NCI-H82 treated with DMSO at 0.1 percent for 48 hours (cell line): ENCODE measurements at regions not wholly inside any gene's neighbourhood (a gene's known extent, or its start where the extent isn't known, plus 50 kb on each side); places are given as distances from the start of the nearest gene placed in this dataset.

ENCODE experiments used
- DNase-seq: peaks from one replicate; lab custom pipeline; 2025; ENCODE audit not compliant: unreplicated experiment; lab: John Stamatoyannopoulos, UW

DNA sequence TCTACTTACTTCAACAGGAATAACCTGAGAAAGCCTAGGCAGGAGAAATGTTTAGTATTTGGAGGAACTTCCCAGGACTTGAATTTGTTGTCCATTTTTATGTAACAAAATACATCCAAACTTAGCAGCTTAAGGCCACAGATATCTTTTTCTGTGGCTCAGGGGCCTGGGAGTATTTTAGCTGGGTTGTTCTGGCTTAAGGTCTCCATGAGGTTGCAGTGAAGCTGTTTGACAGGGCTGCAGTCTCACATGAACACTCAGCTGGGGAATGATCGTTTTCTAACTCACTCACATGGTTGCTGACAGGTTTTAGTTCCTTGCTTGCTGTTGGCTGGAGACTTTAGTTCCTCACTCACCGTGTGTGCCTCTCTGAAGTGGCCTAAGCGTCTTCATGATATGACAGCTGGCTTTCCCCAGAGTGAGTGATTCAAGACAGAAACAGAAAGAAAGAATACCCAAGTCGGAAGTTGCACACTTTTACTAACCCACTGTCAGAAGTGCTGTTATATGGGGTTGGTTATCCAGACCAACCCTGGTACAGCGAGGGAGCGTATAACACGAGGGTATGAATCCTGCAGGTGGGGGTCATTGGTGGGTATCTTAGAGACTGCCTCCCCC lies 229.7 kb upstream of the TBL1XR1 start:
- no peak for DNase-seq

DNA sequence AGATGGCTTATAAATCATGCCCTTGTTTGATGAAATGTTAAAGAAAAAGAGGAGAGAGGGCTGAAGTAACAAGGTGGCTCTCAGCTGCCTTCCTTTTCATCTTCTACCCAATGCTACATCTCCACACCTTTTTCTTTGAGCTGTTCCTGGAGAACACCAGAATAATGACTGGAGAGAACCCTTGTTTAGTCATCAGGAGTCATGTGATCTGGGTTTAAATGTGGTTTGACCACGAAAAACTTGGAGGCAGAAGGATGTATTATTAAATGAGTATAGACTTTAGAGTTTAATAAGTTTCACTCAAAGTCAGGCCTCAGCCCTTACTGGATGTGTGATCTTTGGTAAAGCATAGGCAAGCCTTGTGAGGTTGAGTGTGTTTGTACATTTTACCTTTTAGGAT lies 230.3 kb upstream of the TBL1XR1 start:
- no peak for DNase-seq

DNA sequence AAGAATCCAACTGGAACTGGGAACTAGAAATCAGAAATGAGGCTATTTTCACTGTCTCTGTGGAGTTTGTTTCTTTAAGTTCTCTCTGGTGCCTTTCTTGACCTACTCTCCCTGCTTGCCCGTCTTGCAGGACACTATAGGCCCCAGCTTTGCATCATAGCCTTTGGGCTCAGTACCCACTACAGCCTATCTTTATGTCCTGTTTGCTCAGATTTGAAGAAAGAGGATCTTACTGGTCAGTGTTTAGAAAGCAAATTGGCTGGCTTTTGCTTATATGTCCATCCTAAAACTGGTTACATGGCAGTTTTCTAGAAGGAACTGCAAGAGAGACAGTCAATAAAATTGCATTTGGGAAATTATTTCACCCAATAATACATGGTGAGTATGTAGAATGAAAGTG lies 231.8 kb upstream of the TBL1XR1 start:
- DNase-seq: no peak

DNA sequence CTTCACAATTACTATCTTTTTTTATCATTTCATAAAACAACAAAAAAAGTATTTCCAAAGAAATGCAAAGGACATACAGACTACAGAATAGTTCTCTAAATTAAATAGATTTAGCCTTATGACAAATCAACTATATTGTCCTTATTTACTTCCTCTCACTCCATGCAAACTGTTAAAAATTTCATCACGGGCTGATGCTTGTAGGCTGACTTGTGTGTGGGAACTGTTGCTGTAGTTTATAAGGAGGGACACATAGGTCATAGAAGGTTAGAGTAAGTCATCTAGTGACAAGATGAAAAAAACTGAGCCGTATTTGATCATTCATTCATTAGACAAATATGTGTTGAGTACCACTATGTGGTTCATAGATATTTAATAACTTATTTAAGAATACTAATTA lies 232.5 kb upstream of the TBL1XR1 start:
- DNase-seq: no peak

DNA sequence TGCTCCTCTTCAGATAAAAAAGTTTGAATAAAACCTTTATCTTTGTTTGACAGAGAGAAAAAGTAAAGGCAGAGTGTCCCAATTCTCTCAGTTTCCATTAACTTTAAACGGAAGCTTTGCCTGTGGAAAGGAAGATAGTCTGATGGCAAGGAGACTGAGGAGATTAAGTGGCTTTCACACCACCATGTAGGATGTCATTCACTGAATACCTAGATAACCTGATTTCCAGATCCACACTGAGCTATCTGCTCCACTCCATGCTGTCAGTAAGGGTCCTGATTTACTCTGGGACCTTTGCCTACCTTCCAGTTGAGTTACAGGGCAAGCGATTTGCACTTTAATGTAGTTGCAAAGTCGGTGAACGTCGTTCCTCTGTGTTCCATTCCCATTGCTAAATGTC lies 233.4 kb upstream of the TBL1XR1 start:
- no peak for DNase-seq

DNA sequence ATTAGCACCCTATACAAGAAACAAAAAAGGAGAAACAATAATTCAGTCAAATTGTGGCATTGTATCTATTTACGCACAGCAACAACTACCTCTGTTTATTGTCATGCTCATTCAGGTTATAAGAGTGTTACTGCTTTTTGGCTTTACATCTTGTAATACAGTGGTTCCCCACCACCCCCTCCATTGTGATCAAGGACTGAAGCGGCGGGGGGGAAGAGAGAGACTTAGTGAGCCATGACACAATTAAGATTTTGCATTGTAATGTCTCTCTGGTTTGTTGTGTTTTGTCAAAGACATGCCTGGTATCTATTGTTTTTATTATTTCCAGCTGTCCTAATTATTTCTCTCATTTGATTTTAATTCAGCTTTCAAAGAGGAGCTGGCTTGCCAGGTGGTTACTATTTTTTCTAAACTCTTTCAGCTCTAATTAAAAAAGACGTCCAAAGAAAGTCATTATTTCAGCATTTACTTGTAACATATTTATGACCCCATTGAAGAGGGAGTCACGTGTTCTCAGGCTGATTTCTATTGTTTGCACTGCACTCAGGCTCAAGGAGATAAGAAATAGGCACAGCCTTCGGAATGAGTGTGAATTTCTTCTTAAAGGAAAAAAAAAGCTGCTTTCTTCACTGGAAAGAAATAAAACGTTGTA lies 234.4 kb upstream of the TBL1XR1 start:
- DNase-seq: no peak

DNA sequence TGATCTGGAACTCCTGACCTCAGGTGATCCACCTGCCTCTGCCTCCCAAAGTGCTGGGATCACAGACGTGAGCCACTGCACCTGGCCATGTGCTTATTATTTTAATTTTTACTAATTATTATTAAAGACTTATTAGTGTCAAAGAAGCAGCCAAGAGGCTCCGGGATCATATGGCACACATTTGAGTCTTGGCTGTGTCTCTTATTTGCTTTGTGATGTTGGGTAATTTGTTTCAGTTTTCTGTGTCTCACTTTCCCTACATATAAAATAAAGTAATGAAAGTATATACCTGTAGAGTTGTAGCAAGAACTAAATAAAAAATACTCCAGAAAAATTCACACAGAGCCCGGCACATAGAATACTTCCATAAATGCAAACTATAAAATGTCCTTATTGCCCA lies 238.0 kb upstream of the TBL1XR1 start:
- no peak for DNase-seq

DNA sequence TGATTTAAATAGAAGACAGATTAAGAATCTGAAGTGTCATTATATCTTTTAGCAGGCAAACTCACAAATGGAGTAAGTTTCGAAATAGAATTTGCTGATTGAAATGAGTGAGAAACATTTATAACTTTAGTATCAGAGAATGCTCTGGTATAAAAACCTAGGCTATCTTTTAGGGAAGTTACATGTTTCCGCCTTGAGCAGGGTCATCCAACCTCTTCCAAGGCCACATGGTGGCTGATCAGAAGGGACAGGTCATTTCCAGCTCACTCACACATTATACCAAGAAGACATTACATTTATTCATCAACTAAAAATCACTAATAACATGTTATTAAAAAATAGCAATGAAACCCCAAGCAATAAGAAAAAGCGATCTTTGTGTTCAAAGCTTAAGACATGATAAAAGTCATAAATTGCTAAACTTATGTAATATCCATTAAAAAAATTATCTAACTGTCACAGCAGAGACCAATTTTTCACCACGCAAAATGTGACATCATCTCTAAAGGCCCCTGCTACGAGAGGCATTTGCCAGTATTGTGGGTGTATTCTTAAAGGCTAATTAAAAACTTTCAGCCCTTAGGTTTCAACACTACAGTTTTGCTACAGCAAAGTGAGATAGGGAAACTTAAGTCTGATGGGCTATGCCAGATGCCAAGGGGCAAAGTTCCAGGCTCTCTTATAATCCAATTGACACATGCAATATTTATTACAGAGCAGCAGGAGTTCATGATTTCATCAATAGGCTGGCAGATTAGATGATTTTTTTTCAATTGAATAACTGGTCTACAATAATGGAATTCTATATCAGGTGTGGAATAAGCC lies 240.4 kb upstream of the TBL1XR1 start:
- DNase-seq: no peak

DNA sequence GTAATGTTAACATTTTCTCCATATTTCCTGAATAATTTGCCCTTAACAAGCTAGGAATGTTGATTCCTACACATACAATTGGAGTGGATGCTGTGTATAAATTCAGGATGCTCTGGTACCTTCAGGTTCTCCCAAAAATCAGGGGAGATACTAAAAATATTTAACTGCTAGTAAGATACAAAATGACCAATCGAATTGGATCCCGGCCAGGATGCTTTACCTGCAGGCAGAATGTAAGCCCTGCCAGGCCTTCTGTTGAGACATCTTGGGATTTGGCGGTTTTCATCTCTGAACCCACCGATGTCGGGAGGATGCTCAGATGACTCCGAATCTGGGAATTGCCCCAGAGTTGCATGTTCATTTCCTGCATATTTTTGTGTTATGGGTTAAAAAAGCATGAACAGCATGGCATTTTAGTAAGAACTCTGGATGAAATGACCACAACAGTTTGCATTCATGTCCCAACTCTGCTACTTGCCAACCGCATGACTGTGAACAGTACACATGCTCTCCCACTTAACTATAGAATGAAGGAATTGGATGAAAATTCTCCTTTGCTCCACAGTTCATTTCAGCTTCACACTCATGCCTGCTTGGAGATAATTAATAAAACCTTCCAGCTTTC lies 241.4 kb upstream of the TBL1XR1 start:
- DNase-seq: no peak

DNA sequence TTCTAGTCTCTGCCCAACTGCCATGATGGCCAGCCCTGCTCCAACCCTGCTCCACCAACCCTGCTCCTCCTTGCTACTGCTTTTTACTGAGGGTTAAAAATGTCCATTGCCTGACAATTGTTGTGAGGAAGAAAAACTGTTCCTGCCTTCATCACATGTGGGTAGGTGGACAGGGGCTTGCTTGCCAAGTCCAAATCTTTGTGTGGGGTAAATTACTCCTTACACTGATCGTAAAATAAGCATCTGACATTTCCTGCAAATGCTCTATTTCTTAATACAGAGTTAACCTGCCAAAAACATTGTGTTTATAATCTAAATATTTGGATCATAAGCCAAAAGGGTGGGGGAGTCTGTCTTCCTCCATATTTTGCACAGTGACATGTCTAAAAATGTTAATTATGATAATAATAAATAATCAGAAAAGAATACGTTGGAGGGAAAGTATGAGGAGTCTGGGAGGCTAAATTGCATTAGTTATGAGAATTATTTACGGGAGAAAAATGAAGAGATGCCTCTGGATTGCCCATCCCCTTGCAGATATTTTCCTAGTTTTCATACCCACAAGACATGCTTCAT lies 242.5 kb upstream of the TBL1XR1 start:
- no peak for DNase-seq

DNA sequence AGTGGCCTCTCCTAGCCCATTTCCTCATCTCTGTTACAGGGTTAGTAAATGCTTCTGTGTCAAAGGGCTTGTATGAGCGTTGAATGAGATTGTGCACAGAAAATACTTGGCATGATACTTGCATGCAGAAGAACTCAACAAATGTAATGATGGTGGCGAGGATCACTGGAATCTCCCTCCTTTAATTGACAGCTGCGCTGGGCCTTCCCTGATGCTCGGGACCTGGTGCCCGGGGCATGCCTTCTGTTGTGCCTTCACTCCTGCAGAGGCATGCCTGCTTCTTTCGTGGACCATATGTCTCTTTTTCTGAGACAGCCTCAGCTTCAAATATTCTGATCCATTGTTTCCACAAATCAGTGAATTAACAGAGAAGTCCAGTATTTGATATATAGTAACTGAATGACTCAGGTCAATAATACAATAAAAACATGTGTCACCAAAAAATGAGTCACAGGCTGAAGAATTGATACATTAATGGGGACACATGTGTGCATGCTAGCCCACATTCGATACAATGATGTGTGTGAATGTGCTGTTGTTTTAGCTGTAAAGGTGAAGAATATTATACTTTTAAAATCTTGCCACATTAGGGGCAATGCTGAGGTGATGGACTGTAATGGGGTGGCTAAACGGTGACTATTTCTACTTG lies 243.3 kb upstream of the TBL1XR1 start:
- no peak for DNase-seq

DNA sequence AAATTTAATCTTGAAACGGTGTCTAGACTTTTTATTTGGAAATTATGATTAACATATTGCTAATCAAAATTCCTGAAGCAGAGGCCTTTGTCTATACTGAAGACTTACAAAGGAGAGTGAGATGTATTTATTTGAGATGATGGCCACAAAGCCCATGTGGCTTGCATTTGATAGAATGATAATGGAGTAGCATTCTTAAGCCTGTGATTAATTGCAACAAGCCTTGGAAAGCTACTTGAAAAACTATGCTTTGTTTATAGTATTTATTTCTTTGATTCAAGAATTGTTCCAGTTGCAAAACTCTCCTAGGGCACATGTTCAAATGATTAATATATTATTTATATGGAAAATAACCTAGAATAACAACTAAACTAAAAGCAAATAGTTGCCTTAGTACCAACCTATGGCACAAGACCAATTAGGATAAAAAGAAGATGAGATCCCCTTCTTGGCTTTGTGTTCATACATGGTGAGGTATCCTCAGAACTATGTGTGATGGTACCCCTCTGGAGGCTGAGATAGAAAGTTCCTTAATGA lies 244.1 kb upstream of the TBL1XR1 start:
- DNase-seq: no peak

DNA sequence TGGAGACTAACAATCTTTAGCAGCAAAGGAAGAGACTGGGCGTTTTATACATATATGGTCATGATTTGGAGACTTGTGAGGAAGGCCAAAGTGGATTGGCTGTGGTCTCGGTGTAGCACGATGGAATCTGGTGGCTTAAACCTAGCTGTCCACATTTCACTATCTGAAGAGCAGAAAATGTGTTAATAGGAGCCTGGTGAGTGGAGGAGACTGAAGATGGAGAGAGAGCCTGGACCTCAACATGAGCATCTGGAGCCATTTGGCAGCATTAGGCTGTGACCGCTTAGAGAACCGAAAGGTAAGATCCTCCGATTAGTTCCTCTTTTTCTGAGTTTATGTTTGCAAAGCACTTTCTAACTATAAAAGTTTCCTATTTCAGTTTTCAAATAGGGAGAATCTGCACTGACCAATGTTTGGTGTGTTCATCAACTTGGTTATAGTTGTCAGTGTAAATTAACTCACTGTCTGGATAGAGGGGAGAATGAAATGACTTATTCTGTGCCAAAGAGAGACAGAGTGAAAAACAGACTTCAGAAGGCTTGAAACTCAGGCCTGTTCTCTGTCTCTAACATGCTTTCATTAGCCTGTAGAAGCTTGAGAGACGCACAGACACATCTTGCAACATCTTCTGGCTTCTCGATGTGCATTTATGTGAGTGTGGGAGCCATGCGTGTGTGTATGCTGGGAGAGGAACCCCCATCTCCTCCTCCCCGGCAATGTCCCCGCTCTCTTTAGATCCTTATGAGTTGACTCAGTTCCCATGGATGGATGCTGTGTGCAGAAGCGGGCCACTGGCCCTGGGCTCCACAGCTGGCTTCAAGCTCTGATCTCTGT lies 244.7 kb upstream of the TBL1XR1 start:
- no peak for DNase-seq

DNA sequence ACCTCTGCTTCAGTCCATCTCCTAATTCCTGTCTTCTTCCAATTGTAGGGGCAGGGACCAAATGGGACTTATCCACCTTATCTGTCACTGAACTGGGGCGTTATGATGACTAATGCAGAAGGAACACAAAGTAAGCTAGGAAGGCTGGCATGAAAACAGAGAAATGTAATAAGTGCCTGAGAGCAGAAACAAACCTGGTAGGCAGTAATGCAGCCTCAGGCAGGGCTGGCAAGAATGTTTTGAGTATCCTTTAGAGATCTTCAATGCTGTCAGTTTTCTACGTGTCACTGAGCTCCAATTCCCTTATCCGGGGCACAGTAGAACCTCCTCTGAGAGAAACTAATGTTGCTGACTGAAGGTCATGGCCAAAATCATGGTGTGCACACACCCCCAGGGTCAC lies 246.2 kb upstream of the TBL1XR1 start:
- DNase-seq: no peak

DNA sequence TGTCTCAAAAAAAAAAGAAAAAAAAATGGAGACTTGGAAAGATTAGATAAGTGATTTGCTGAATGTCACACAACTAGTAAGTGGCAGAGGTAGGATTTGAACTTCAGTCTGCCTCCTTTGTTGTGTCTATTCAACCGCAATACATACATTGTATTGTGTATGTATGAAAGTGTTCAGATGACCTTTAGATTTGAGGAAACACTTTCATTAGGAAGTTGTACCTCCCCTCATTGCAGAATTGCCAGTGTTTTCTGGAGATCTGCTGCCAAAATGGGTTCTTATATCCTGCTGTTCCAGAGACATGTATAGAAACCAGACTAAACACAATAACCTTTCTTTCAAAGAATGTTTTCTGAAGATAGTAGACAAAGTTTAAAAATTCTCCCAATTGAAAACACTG lies 247.4 kb upstream of the TBL1XR1 start:
- no peak for DNase-seq

DNA sequence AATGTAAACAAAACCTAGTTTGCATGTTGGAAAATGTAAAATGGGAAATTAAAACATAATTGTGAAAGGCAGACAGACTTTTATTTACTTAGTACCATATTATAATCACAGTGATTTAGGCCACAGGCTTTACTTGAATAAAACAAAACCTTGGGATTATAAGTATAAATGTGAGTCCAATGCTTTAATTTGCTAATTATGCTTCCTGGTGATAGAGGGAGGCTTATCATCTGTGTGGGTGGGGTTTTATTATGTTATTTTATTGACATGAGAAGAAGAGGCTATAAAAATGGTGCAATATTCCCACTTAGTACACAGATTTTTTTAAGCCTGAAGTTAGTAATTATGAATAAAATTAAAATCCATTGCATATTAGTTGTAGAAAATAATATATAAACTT lies 248.3 kb upstream of the TBL1XR1 start:
- DNase-seq: no peak

DNA sequence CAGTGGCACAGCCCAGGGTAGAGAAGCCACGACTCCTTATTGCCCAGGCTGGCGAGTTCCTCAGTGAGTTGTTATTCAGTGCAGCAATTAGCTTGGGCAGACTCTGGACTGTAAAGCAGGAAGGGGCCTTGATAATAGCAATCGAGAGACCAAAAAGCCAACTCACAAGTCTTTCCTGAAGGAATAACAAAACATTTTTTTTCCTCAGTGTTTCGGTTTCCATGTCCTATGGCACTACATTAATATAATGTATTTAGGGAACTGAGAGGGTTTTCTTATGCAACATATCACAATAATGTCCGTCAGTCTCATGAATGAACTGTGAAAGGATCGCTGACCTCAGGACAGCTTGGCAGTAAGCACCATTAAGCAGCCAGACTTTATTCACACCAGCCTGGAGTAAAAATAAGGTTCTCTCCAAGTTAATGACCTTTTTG lies 248.9 kb upstream of the TBL1XR1 start:
- no peak for DNase-seq

DNA sequence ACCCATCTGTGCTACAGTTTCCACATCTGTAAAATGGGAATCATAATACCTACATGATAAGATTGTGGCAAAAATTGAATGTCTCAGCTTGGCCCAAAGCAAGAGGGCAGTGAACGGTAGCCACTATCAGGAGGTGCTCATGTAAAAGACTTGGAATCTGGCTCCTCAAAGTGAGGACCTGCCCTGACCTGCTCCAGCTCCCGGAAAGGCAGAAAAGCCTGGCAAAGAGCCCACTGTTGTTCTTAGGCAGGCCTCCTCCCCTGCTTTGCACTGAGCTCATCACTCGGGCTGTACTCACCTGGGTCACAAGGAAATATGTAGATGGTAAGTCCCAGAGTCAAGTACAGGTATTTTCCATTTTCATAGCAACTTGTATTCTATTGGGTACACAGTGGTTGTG lies 250.7 kb upstream of the TBL1XR1 start:
- DNase-seq: no peak

DNA sequence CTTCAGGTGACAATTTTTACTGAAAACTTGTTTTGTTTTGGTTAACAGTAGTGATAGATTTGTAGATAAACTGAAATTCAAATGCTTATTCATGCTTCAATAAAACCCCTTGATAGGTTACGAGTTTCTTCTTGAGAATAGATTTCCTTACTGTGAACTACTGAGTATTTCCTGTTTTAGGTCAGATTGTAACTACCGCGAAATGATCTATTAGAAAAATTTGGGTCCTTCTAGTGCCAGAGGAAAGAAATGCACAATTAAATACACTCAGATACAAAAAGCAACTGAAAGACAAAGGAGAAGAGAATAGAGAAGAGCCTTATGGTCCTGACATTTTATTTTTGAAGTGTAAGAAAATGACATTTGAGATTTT lies 251.7 kb upstream of the TBL1XR1 start:
- DNase-seq: no peak
